ENCODE measurements at regions not wholly inside any gene's neighbourhood (a gene's known extent, or its start where the extent isn't known, plus 50 kb on each side); places are given as distances from the start of the nearest gene placed in this dataset.
"Not testable (repeated sequence)": the region's sequence is repeated elsewhere in the genome, so short reads cannot be mapped to it uniquely, and the experiment has no call there.

DNA sequence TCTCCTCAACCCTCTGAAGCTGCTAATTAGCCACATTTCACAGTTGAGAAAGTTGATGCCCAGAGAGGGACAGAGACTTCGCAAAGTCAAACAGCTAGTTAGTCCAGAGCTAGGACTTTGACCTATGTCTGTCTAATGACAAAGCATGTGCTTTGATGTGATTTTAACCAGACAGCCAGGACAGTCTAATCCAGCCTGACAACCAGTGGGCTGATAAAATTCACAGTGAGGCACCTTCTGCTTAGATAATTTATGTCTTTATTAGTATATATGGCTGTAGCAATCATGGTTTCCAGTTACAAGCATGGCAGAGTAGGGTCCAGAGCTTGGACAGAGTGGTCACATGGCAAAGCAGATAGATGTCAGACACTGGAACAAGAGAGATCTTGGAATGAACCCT, 133.6 kb upstream of the C1QTNF7 start:
- no peak for DNase-seq

DNA sequence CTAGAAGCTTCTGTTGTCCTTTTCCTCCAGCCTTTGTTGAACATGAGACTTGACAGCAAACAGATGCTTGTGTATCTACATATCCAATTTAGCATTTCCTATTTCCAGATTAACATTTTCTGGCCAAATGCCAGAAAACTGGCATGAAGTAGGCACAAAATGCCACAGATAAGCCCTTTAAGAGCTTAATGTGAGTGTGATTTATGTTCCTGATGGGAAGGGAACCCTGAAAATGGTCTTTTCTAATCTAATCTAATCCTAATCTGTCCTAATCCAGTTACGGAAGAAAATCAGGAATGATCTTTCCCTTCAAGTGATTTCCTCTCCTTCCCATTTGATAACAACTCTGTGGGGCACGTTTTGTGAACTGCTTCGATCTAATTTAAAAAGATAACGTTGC, 133.0 kb upstream of the C1QTNF7 start:
- DNase-seq, result no peak

DNA sequence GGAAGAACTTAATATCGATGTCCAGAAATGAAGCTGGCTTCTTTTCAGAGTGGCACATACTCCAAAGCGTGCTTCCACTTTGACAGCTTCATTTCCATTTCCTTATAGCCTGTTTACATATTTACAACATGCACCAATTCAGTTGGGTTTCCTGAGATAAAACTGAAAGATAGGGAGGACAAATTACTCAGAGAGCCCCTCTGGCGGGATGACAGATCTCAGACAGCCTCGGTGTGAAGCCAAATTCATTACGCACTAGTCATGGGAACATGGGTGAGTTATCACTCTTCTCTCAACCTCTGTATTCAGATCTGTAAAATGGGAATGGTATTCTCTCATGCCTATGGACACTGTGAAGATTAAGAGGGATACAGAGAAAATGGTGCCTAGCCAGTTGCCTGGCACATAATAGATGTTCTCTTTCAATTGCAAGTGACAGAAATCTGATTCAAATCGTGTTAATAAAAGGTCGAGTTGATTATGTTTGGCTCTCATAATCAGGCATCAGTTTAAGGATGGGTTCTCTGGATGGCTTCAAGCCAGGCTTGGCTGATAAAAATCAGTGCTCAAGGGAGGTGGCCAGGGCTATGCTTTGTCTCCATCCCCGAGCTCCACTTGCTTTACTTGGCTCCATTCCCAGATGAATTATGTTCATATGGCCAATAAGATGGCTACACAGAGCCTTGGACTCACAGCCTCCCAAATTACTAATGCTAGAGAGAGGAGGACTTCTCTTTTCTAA, 132.2 kb upstream of the C1QTNF7 start:
- DNase-seq, result no peak

DNA sequence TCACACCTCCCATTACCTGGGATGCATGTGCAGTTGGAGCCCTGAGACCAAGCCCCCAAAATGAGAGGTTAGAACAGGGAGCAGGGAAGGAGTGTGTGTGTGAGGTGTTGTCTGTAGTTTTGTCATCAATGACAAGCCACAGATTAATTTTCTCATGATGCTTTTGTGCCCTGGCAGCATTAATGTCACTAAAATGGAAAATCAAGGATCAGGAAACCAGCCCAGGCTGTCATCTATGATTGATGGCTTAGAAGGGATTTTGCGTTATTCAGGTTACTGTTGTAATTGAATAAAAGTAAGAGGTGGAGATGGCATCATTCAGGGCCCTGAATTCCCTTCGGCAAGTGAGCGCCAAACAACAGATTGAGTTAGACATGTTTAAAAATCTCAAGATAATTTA, 130.5 kb upstream of the C1QTNF7 start:
- DNase-seq, result no peak

DNA sequence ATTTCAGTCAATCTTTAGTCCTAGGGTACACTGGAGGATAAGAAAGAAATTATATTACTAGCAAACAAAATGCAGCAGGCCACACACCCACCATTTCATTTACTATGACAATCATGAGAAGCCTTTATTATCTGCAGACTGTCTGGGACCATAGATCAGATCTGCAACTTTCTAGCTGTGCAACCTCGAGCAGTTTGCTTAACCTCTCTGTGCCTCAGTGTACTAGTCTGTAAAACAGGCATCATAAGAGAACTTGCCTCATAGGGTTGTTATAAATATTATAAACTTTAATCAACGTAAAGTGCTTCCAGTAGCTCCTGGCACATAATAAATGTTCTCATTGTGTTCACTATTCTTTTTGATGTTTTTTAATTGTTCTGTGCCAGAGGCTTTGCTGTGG, 128.2 kb upstream of the C1QTNF7 start:
- no peak for DNase-seq

DNA sequence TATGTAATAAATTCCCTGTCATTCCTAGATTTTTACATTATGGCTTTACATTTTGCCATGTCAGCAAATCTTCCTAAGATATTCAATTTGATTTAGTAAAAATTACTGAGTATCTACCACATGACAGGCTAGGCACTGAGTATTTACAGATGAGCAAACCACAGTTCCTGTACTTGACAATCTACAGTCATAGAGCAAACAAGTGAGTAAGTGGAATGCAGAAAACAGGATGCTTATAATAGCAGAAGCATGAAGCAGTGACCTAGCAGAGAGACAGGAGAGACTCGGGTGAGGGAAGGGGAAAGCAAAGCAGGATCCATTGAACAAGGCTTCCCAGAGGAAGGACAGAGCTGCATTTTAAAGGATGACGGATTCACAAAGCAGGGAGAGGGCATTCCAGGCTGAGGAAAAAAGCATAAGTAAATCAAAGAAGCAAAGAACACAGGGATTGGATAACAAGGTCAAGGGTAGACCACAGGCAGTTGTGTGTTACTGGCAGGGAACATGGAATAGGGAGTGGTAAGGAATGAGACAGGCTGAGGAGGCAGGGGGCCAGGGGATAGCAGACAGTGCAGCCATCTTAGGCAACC, 124.7 kb upstream of the C1QTNF7 start:
- peak; percentile 57 for DNase-seq

DNA sequence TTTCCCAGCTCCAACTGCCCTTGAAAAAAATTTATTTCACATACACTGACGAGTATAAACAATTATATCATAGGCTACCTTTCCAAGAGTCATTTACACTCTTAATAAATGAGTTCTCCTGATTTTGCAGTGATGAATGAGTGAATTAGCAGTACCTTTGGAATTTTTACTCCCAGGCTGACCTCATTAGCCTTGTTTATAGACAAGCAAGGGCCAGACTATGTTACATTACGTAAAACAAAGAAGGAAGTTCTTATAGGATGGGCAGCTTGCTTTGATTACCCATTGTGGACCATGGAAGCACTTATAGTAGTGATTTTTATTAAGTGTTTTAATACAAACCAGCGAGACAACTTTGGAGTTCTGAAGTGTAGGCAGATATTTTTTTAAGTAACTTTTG, 112.9 kb upstream of the C1QTNF7 start:
- no peak for DNase-seq

DNA sequence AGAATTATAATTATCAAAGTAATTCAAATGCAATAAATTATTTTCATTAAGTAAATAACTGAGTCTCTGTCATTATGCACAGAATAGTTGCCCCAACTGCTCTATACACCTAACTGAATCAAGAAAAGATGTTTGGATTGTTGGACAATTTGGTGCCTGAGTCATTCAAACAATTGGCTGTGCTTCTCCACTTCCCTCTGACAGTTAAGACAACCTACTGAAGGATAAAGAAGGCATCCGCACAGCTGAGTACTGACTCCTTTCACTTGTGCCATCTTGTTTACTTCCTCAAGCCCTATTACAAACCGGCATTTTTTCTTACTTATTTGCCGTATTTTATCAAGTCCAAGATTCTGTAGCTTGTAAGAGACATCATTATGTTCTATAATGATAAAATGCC, 110.6 kb upstream of the C1QTNF7 start:
- no peak for DNase-seq

DNA sequence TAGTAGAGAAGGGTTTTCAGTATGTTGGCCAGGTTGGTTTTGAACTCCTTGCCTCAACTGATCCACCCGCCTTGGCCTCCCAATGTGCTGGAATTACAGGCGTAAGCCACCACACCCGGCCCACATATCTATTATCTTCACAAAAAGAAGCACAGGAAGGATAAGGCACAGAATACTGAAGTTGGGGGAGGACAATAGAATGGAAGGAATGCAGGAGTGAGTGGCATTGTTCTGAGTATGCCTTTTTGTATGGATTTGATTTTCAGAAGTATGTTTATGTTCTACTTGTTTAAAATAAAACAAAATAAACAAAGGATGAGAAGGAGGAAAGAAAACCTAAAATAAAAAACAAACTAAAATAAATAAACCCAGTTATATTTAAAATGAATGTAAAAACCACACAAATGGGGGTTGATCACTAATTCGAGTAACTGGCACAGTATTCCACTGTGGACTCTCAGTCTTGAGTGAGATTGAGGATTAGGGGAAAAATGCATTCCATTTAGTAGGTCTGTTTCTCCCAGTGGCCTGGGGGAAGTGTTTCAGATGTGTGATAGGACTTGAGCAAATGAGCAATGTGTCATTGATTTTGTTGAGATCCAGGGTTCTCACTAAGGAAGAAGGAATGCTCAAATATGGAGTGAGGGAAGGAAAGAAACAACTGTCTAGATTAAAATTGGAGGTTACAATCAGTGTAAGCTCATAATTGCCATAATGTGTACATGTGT, 109.0 kb upstream of the C1QTNF7 start:
- no peak for DNase-seq

DNA sequence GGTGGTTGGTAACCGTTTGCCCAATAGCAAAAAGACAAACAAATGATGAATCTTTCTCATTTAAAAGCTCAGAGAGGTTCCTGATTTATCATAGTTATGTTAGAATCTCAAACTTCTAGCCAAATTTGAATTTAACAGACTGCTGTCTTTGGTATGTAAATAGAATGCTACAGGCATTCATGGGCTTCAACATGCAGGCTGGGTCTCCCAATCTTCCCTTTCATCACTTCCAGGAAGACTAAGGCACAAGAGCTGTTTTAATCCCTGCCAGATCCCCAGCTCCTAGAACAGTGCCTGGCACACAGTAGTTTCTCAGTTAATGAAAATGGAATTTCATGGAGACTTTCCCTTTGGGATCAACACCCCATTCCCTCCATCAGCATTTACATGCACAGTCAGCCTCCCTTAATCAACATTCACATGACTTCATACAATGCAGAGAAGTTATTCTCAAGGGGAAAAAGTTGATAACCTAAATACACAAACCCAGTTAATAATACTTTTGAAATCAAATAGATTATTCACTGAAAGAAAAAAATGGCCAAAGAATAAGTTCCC, 107.6 kb upstream of the C1QTNF7 start:
- no peak for DNase-seq

DNA sequence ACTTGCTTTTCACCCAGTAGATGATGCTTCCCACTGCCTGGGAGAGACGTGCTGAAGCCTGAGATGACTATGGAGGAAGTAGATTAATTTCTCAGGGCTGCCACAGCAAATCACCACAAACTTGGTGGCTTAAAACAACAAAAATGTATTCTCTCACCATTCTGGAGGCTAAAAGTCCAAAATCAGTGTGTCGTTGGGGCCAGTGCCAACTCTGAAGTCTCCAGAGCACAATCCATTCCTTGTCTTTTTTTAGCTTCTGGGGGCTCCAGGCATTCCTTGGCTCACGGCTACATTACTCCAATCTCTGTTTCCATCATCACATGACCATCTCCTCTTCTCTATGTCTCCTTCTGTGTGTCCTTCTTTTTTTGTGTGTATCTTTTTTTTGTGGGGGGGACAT, 105.8 kb upstream of the C1QTNF7 start:
- DNase-seq, result peak; percentile 11

DNA sequence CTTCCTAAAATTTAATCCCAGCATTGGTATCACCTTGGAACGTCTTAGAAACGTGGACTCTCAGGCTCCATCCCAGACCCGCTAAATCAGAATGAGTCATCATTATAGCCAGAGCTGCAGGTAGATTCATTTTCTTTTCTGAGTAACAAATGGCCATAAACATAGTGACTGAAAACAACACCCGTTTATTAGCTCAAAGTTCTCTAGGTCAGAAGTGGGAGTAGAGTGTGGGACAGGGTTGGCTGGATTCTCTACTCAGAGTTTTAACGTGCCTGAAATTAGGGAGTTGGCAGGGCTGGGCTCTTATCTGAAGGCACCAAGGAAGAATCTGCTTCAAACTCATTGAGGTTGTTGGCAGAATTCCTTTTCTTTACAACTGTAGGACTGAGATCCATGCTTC, 101.8 kb upstream of the C1QTNF7 start:
- no peak for DNase-seq

DNA sequence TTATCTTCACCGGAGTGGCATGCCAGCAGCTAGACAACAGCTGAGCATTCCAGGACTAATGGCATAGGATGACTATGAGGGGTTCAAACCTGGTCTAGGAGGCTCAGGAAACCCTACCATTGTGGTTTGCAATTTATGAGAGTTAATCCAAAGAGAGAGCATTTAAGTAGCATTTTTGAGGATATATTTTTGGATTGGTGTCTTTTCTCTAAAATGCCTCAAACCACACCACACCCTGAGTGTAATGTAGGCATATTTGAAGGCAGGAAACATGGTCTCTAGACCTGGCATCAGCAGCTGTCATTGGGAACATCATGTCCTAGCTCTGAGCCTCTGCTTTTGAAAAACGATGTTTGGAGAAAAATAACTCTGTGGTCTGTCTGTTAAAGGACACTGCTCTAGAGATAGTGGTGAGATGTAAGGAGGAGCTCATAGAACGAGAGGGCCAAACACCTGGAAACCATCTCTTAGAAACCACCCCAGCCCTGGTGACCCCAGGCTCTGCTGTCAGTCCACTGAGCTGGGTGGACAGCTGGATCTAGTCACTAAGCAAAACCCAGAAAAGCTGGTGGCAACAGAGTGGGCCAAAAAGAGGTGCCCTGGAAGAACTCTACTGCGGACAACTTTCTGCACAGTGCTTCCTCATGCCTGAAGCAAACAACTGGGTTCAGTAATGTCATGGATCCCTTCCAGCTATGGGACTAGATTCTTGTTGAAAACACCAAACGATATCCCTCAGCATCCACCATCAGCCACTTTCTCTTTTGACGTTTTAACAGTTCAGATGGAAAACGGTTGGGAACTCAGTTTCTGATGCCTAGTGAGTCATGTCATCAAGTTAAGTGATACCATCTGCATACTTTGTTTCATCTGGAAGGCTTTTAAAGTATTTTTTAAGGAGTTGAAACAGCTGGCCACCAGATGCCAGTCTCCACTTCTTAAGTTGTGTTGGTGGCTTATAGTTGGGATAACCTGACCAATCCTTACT, 100.2 kb upstream of the C1QTNF7 start:
- peak; percentile 93 for DNase-seq

DNA sequence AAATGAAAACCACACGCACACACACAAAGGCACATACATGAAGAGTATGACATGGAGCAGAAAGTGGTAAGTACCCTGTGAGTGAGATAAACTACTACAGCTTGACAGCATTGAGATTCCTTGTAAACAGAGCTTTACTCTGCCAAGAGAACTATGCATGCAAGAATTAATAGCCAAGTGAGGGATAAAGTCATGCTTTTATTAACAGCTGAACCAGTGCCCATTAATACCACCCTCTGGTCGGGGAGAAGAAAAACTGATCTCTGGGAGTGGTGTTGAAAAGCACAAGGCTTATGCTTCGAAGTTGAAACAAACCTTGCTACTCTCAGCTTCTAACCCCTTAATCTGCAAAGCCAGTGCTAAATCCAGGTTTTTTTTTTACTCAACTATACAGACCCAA, 95.9 kb upstream of the C1QTNF7 start:
- peak; percentile 62 for DNase-seq

DNA sequence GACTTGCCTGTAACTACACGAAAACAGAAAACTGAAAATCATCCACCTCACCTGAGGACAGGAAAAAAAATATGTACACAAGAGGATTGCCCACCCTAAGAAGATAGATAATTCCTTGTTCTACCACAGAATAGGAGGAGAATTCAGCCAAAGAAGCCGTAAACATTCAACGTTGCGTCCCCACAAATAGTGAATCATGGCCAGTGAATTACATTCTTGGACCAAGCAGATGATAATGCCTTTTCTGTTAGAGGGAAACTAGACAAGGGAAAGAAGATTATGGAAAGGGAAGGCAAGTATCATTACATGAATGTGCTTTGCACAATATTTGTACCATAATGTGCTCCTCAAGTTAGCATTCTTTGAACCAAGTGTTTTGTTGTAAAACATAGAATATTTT, 95.5 kb upstream of the C1QTNF7 start:
- DNase-seq, result no peak

DNA sequence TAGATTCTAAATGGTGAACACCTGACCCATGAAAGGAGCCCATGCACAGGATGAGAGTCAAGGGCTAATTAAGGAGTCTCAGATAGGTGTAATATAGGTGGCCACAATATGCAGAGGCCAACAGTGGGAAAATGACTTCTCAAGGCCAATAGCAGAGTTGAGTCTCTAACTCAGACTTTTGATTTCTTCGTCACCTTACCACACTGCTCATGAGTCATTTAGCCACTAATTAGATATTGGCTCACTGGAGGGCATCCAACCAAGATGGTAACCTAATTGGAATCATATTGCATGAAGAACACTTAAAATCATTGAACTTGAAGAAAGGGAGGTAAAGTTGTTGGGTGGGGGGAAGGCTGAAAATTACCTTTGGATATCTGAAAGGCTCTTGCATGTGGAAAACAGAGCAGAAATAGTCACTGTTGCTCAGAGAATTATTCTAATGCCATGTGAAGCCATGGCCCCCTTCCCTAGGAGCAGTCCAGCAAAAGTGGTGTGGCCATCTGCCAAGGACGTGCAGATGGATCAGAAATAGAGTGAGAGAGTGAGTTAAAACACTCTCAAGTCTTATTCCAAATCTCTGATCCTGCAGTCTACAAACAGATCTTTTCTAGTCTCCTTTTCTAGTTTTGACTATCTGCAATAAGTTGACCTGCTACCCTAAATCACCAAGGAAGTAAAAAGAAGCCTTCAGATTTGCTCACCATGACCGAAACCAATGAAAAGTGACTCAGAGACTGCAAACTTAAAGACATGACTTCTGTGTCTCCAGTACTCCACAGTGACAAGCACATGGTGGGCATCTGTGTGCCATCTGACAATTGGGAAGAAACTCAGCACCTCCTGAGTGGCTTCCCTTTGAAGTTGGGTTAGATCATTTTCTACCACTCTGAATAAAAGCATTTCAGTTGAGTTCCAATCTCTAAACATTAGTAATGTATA, 93.9 kb upstream of the C1QTNF7 start:
- peak; percentile 25 for DNase-seq

DNA sequence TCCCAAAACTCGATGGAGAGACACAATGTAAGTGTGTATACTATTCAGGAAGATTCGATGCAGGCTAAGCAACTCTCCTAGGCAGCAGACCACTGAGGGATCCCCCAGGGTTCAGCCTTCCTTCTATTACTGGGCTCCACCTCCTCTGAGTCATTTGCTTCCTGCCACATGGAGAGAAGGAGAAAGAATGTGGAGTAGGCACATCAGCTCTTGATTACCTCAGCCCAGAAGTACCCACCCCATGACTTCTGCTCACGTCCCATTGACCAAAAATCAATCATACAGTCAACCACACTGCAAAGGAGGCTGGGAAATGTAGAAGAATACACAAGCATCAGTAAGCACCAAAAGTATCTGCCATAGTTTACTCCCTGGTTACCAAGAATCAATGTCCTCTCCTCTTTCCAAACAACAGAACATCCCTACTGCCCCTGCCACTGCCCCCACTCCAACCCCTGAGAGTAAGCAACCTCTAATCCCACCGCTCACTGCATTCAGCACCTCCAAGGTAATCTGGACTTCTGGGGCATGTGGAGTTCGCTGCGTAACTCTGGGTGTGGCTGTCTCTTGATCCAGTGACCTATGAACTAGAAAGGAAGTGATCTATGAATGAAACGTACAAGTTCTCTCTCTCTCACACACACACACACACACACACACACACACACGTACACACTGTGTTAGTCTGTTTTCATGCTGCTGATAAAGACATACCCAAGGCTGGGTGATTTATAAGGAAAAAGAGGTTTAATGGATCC, 91.2 kb upstream of the C1QTNF7 start:
- DNase-seq, result peak; percentile 44

DNA sequence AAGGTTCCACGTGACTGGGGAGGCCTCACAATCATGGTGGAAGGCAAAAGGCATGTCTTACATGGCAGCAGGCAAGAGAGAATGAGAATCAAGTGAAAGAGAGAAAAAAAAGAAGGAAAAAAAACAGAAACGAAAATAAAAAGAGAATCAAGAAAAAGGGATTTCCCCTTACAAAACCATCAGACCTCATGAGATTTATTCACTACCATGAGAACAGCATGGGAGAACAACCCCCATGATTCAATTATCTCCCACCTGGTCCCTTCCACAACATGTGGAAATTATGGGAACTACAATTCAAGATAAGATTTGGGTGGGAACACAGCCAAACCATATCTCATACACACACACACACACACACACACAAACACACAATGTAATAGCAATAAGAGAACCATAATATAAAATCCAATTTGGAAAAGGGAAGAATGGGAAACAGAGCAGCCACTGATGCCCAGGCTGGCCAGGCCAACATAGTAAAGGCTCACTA, 90.6 kb upstream of the C1QTNF7 start:
- DNase-seq, result not testable (repeated sequence)

DNA sequence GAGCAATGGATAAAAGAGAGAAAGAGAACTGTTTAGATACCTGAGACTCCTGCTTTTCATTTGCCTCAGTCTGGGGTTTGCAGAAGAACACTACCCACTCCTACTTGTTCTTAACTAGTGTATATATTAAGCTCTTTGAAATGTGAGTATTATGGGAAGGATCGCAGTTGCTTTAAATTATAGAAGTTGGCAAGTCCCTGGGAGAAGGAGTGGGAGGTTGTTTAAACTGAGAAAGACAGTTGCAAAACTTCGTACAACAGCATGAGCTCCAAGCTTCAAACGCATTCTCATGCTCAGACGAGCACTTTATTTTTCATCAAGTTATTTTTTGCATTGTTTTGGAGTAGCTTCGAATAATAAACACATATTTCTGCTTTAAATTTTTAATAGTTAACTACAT, 88.1 kb upstream of the C1QTNF7 start:
- DNase-seq, result peak; percentile 47

DNA sequence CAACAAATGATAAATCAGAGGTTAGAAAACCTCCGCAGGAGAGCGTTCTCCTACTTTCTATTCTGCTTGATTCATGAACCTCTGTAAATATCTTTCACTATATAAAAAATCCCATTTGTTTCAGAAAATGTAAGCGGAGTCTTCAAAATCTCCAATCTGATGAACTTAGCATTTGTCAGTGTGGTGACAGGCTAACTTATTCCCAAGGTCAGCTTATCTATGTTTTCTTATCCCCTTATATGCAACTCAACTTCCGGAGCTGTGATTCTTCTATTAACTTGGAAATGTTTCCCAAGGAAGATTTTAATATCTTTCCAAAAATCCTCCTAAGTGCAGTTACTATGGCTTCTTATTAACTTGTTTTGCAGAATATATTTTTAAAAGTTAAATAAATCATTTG, 87.5 kb upstream of the C1QTNF7 start:
- peak; percentile 34 for DNase-seq
